Stimulated activated effector memory CD8-positive, alpha-beta T cell treated with anti-CD3 and anti-CD28 coated beads, Interleukin-12 subunit alpha, Interleukin-12 subunit beta, amount 100 ng/mL, for 72 hours (primary cell): ENCODE measurements at regions not wholly inside any gene's neighbourhood (a gene's known extent, or its start where the extent isn't known, plus 50 kb on each side); places are given as distances from the start of the nearest gene placed in this dataset.
"Not testable (repeated sequence)": the region's sequence is repeated elsewhere in the genome, so short reads cannot be mapped to it uniquely, and the experiment has no call there.

ENCODE experiments used
- ATAC-seq: fragments of 150-1000 bp; cut with Tn5 transposase; 2 replicates; pipeline ENCODE4 v1.10.0; 2021
- DNase-seq, 2 donors: peaks; one replicate each; pipeline ENCODE4 v3.0.0; 2021 to 2022; ENCODE audit warnings: low spot score in 2 of 2
- H3K27ac Mint-ChIP-seq: one replicate; pipeline ENCODE4 v1.8.0; 2022; ENCODE audit warnings: mild to moderate bottlenecking, mixed read lengths
- H3K36me3 Mint-ChIP-seq: one replicate; pipeline ENCODE4 v1.8.0; 2022; ENCODE audit warnings: mild to moderate bottlenecking, mixed read lengths
- H3K4me1 Mint-ChIP-seq: one replicate; pipeline ENCODE4 v1.8.0; 2022; ENCODE audit warnings: mixed read lengths
- H3K4me3 Mint-ChIP-seq: one replicate; pipeline ENCODE4 v1.8.0; 2022; ENCODE audit warnings: mild to moderate bottlenecking, mixed read lengths
- H3K9me3 Mint-ChIP-seq: one replicate; pipeline ENCODE4 v1.8.0; 2022; ENCODE audit warnings: mixed read lengths

DNA sequence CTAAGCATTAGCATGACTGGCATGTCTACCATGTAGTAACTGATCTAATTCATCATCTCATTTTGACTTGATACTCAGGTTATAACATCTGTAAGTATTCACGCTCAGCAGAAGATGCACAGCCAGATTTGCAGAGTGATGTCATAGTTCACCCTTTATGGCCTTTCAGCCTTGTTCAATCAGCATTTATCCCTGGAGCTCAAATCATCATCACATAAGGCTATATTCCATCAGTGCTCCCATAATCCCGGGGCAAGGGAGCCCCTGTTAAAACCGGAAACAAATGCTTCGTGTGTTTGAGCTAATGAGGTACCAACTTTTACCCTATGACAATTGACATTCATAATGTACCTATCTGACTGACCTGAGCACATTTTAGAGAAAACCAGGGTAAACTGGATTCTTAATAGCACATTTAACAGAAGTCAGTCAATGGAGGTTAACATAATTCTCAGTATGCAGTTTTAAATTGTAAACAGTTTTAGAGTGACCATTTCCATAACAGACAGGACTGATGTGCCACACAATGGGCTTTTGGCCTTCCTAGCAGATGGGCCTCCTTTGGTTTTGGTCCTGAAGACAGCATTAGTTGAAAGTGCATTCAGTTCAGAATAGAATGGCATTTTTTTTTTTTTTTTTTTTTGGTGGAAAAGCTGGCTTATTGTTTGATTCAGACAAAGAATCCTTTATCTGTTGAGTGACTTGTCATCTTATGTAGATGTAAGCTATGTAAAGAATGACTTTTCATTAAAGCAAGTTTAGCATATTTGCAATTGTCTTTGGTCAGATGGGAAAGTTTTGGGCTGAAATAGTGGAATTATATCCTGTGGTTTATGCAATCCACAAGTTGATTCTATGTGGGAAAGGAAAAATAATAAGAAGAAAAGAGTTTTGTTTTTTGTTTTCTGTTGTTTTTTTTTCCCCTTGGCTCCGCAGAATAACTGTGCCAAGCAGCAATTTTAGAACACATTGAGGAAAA is 866.0 kb upstream of the ACVR2A start:
- Mint-ChIP-seq H3K36me3 (no peaks in the 10 kb centered on the region), H3K4me1 (no peaks in the 10 kb centered on the region), H3K27ac (no peak overlapping the region), H3K4me3 (no peak overlapping the region), H3K9me3 (peaks cover 5% of the 10 kb centered on the region)
- DNase-seq (no peak), ATAC-seq (no peak)

DNA sequence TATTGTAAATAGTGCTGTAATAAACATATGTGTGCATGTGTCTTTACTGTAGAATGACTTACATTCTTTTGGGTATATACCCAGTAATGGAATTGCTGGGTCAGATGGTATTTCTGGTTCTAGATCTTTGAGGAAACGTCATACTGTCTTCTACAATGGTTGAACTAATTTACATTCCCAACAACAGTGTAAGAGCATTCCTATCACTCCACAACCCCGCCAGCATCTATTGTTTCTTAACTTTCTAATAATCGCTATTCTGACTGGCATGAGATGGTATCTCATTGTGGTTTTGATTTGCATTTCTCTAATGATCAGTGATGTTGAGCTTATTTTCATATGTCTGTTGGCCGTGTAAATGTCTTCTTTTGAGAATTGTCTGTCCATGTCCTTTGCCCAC is 873.8 kb upstream of the ACVR2A start:
- H3K27ac Mint-ChIP-seq, DNase-seq, H3K36me3 Mint-ChIP-seq, H3K4me3 Mint-ChIP-seq, H3K9me3 Mint-ChIP-seq, ATAC-seq, H3K4me1 Mint-ChIP-seq: not testable (repeated sequence)

DNA sequence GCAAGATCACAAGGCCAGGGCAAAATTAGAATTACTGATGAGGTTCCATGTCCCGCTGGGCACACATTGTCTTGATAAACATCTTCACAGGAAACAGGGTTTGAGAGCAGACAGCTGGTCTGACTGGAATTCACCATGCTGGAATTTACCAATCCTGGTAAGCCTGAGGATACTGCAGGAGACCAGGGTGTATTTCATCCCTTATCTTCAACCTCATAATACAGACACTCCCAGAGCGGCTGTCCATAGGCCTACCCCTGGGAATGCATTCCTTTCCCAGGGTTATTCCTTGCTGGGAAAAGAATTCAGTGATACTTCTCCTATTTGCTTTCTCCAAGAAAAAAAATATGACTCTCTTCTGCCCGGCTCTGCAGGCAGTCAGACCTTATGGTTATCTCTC is 875.1 kb upstream of the ACVR2A start:
- not testable (repeated sequence) for H3K27ac Mint-ChIP-seq, H3K4me3 Mint-ChIP-seq, H3K9me3 Mint-ChIP-seq, DNase-seq, H3K4me1 Mint-ChIP-seq, ATAC-seq, H3K36me3 Mint-ChIP-seq

DNA sequence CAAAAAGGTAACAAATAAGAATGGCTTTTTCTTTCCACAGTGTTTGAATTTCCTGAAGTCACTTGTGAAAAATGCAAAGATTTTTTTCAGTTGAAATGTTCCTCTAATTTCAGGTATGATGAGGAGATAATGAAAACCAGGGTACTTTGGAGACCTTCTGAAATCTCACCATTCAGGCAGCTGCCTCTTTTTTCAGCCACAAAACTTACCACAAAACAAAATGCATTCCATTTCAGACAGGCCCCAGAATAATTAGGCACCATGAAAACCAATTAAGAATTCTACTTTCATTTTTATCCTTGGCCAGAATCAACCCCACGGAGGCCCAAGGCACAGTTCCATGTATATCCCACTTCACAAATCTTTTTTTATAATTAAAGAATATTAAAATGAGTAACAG is 880.3 kb upstream of the ACVR2A start:
- H3K4me1 Mint-ChIP-seq = no peaks in the 10 kb centered on the region
- DNase-seq = no peak
- H3K9me3 Mint-ChIP-seq = peaks cover 4% of the 10 kb centered on the region
- H3K4me3 Mint-ChIP-seq = no peak overlapping the region
- H3K27ac Mint-ChIP-seq = no peak overlapping the region
- no peak for ATAC-seq
- no peaks in the 10 kb centered on the region for H3K36me3 Mint-ChIP-seq

GRCh38 chr2:146954544-146954943 is 890.3 kb upstream of the ACVR2A start:
- Mint-ChIP-seq H3K9me3 (peaks cover 7% of the 10 kb centered on the region), H3K4me1 (no peaks in the 10 kb centered on the region), H3K4me3 (no peak overlapping the region), H3K27ac (no peak overlapping the region), H3K36me3 (no peaks in the 10 kb centered on the region)
- ATAC-seq (no peak), DNase-seq (no peak)

GRCh38 chr2:146952696-146953095 is 892.1 kb upstream of the ACVR2A start:
- Mint-ChIP-seq H3K4me1 (no peaks in the 10 kb centered on the region), H3K4me3 (no peak overlapping the region), H3K9me3 (peaks cover 3% of the 10 kb centered on the region), H3K36me3 (no peaks in the 10 kb centered on the region), H3K27ac (no peak overlapping the region)
- ATAC-seq = no peak
- DNase-seq = no peak

GRCh38 chr2:146950911-146951310 is 893.9 kb upstream of the ACVR2A start:
- peaks cover 3% of the 10 kb centered on the region for H3K9me3 Mint-ChIP-seq
- ATAC-seq = no peak
- no peak for DNase-seq
- no peak overlapping the region for H3K4me3 Mint-ChIP-seq
- H3K36me3 Mint-ChIP-seq = no peaks in the 10 kb centered on the region
- no peak overlapping the region for H3K27ac Mint-ChIP-seq
- no peaks in the 10 kb centered on the region for H3K4me1 Mint-ChIP-seq

- Mint-ChIP-seq H3K27ac (no peak overlapping the region), H3K9me3 (peaks cover 5% of the 10 kb centered on the region), H3K36me3 (no peaks in the 10 kb centered on the region), H3K4me1 (no peaks in the 10 kb centered on the region), H3K4me3 (no peak overlapping the region)
- no peak for DNase-seq
- no peak for ATAC-seq
Measured at GRCh38 chr2:146950361-146950760, 894.5 kb upstream of the ACVR2A start.

GRCh38 chr2:146949400-146949799 is 895.4 kb upstream of the ACVR2A start:
- H3K27ac Mint-ChIP-seq = no peak overlapping the region
- H3K4me1 Mint-ChIP-seq = no peaks in the 10 kb centered on the region
- H3K36me3 Mint-ChIP-seq = no peaks in the 10 kb centered on the region
- no peak overlapping the region for H3K4me3 Mint-ChIP-seq
- no peak for ATAC-seq
- peaks cover 6% of the 10 kb centered on the region for H3K9me3 Mint-ChIP-seq
- no peak for DNase-seq

DNA sequence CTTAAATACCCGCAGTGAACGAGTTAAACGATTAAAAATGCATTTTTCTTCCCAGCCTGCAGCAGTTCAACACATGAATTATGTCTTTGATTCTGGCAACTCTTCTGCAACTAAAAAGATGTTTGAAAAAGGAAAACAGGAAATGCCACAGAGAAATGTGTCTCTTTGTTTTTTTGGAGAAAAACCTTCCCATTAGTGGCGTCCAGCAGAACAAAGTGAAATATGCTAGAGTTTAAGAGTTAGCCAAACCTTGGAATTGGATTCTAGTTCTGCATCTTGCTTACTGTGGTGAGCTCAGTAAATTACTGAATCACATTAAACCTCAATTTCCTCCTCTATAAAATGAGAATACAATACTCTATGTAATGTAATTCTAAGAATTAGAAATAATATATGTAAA is 900.2 kb upstream of the ACVR2A start:
- no peak overlapping the region for H3K4me3 Mint-ChIP-seq
- no peaks in the 10 kb centered on the region for H3K36me3 Mint-ChIP-seq
- peaks cover 4% of the 10 kb centered on the region for H3K9me3 Mint-ChIP-seq
- ATAC-seq (no peak), DNase-seq (no peak)
- no peaks in the 10 kb centered on the region for H3K4me1 Mint-ChIP-seq
- no peak overlapping the region for H3K27ac Mint-ChIP-seq

DNA sequence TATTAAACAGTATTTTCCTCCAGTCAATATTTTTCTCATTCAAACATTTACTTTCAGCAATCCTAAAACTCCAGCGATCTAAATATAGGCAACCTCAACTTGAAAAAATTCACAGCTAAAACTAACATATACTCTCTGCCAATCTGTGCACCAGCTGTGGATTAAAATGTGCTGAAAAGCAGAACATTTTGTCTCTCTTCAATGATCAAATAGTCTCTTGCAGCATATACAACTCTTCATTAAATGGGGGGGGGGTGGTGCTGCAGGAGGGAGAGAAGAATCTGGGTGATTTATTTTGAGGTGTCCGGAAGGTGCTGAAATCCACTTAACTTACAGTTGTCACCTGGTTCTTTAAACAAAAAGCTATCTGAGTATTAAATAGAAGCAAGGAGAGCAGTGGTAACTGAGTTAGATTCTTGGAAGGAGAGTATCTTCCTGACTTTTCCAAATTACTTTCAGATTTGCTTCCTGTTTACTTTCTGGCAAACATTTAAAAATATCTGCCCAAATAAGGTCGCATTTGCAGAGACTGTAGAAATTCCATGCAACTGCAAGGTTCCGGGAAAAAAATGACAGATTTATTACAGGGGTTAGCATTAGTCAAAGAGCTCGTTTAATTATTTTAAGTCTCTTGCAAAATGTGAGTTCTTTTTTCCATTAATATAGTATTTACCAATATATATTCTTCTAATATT is 904.7 kb upstream of the ACVR2A start:
- ATAC-seq (no peak), DNase-seq (no peak)
- H3K27ac Mint-ChIP-seq = no peak overlapping the region
- H3K36me3 Mint-ChIP-seq = no peaks in the 10 kb centered on the region
- H3K9me3 Mint-ChIP-seq = peaks cover 10% of the 10 kb centered on the region
- no peak overlapping the region for H3K4me3 Mint-ChIP-seq
- H3K4me1 Mint-ChIP-seq = no peaks in the 10 kb centered on the region

DNA sequence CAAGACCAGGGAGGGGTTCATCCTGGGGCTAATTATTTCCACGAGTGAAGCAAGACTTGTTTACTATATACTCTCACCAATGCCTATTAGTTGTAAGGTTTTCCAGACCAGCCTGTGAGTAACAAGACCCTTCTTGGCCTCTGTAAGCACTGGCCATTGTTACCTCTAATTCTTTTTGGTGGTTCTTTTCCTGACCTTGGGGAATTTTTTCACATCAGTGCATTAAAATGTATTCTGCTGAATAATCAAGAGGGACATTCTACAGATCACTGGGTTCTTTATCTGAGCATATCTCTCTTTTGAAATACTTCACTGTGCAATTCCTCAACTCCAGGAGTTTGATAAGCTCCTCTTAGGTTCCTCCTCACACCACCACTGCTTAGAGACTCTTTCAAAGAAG is 909.9 kb upstream of the ACVR2A start:
- H3K36me3 Mint-ChIP-seq = no peaks in the 10 kb centered on the region
- DNase-seq (no peak), ATAC-seq (no peak)
- no peak overlapping the region for H3K27ac Mint-ChIP-seq
- no peaks in the 10 kb centered on the region for H3K4me1 Mint-ChIP-seq
- peaks cover 18% of the 10 kb centered on the region for H3K9me3 Mint-ChIP-seq
- H3K4me3 Mint-ChIP-seq = no peak overlapping the region

GRCh38 chr2:146931109-146931508 is 913.7 kb upstream of the ACVR2A start:
- Mint-ChIP-seq H3K27ac (no peak overlapping the region), H3K36me3 (no peaks in the 10 kb centered on the region), H3K4me1 (no peaks in the 10 kb centered on the region), H3K9me3 (peaks cover 9% of the 10 kb centered on the region), H3K4me3 (no peak overlapping the region)
- ATAC-seq (no peak), DNase-seq (no peak)

- ATAC-seq = no peak
- Mint-ChIP-seq H3K27ac (no peak overlapping the region), H3K36me3 (no peaks in the 10 kb centered on the region), H3K4me3 (no peak overlapping the region), H3K4me1 (no peaks in the 10 kb centered on the region), H3K9me3 (no peaks in the 10 kb centered on the region)
- DNase-seq = no peak
Measured at GRCh38 chr2:146927080-146927711, 917.6 kb upstream of the ACVR2A start.

DNA sequence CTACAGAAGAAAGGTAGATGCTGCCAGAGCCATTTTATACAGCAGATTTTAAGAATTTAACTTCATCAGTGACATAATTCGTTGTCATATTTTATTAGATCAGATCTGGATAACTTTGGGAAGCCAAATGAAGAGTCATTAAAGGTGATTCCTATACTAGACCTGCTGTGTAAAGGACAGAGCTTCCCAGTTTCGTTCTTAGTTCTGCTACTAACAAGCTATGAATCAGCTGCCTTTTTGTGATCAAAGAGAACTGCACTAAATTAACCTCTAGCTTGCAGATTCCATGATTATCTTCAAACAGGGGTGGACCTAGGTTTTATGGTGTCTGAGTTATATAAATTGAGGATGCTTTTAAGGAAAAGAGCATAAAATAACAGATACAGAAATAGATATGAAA is 926.5 kb upstream of the ACVR2A start:
- Mint-ChIP-seq H3K36me3 (no peaks in the 10 kb centered on the region), H3K9me3 (peaks cover 2% of the 10 kb centered on the region), H3K4me1 (no peaks in the 10 kb centered on the region), H3K4me3 (no peak overlapping the region), H3K27ac (no peak overlapping the region)
- DNase-seq (no peak), ATAC-seq (no peak)
